A673 (cell line): ENCODE measurements at regions not wholly inside any gene's neighbourhood (a gene's known extent, or its start where the extent isn't known, plus 50 kb on each side); places are given as distances from the start of the nearest gene placed in this dataset.

Experiments
- BruUV-seq: library from RNA; stranded (reverse); fragments of 400-500 nt; replicated peaks from 2 replicates; lab custom pipeline; 2021; lab: Mats Ljungman, UMichigan
- CTCF ChIA-PET: fragments of 300-600 bp; sonication (Branson Sonifier 250); formaldehyde crosslinking; loops from one replicate; lab custom pipeline; 2022; ENCODE audit warnings: antibody characterized with exemption; lab: Charles Lee
- POLR2A ChIA-PET: fragments of 300-600 bp; sonication (Branson Sonifier 250); formaldehyde crosslinking; loops from one replicate; lab custom pipeline; 2022; ENCODE audit warnings: antibody characterized with exemption; ENCODE audit not compliant: low non-redundant PET; lab: Charles Lee
- DNase-seq: peaks from one replicate; pipeline ENCODE4 v3.0.0-alpha.2; 2015; ENCODE audit warnings: low spot score
- H3K27ac ChIP-seq: fragments of 200-600 bp; sonication (generic); 2 replicates; pipeline ENCODE4 v1.5.1; 2016; ENCODE audit warnings: mixed run types, low read depth, mild to moderate bottlenecking, mixed read lengths, antibody characterized with exemption, low read length; ENCODE audit not compliant: poor library complexity, severe bottlenecking
- H3K27me3 ChIP-seq: fragments of 200-600 bp; sonication (generic); replicated peaks from 2 replicates; pipeline ENCODE4 v1.6.1; 2017; ENCODE audit warnings: mixed run types, low read depth, mild to moderate bottlenecking, mixed read lengths, antibody characterized with exemption, low read length; ENCODE audit not compliant: insufficient read depth, poor library complexity
- H3K36me3 ChIP-seq: fragments of 200-600 bp; sonication (generic); 2 replicates; pipeline ENCODE4 v1.6.1; 2016; ENCODE audit warnings: mixed run types, mild to moderate bottlenecking, mixed read lengths, antibody characterized with exemption, low read length; ENCODE audit not compliant: insufficient read depth, poor library complexity, severe bottlenecking
- H3K4me1 ChIP-seq: fragments of 200-600 bp; sonication (generic); 2 replicates; pipeline ENCODE4 v1.6.1; 2017; ENCODE audit warnings: mixed run types, mild to moderate bottlenecking, mixed read lengths, antibody characterized with exemption, low read length; ENCODE audit not compliant: insufficient read depth, poor library complexity, severe bottlenecking
- H3K4me3 ChIP-seq: fragments of 200-600 bp; sonication (generic); 2 replicates; pipeline ENCODE4 v1.5.1; 2016; ENCODE audit warnings: low read depth, mixed run types, mild to moderate bottlenecking, mixed read lengths, low read length; ENCODE audit not compliant: poor library complexity, severe bottlenecking
- H3K9me3 ChIP-seq: fragments of 200-600 bp; sonication (generic); 2 replicates; pipeline ENCODE4 v1.6.1; 2016; ENCODE audit warnings: mixed run types, low read depth, mild to moderate bottlenecking, mixed read lengths, antibody characterized with exemption, low read length; ENCODE audit not compliant: poor library complexity, severe bottlenecking
- CTCF ChIP-seq: fragments of 300-800, 200-600 bp; sonication (generic); conservative IDR thresholded peaks from 2 replicates; pipeline ENCODE4 v1.5.1; 2017; ENCODE audit warnings: low read depth, mild to moderate bottlenecking, antibody characterized with exemption, low read length, moderate library complexity, mixed read lengths
- EZH2 ChIP-seq: fragments of 200-600 bp; sonication (generic); IDR thresholded peaks from 2 replicates; pipeline ENCODE4 v1.6.1; 2017; ENCODE audit warnings: borderline replicate concordance, low read depth, mild to moderate bottlenecking, mixed read lengths, antibody characterized with exemption, low read length; ENCODE audit not compliant: poor library complexity, severe bottlenecking
- intact Hi-C: fragments of 100-400 bp; cut with micrococcal nuclease; formaldehyde crosslinking; loops from one replicate; pipeline ENCODE4 v1.10.0; 2022; ENCODE audit not compliant: unreplicated experiment

GRCh38 chr6:33863723-33864440 is 60.1 kb upstream of the MLN start:
- DNase-seq: no peak
- no peak overlapping the region for H3K4me3 ChIP-seq
- H3K27me3 ChIP-seq: no peaks in the 10 kb centered on the region
- H3K9me3 ChIP-seq: no peaks in the 10 kb centered on the region
- POLR2A ChIA-PET: no interaction called here
- intact Hi-C loops: no loop called here
- CTCF ChIA-PET: no interaction called here
- no peaks in the 10 kb centered on the region for H3K4me1 ChIP-seq
- H3K27ac ChIP-seq: no peak overlapping the region
- BruUV-seq: no TSS peak
- no peaks in the 10 kb centered on the region for H3K36me3 ChIP-seq
- TF ChIP-seq CTCF (no peak), EZH2 (no peak)

- Histone ChIP-seq H3K4me3 (no peak overlapping the region), H3K27me3 (no peaks in the 10 kb centered on the region), H3K4me1 (no peaks in the 10 kb centered on the region), H3K9me3 (no peaks in the 10 kb centered on the region), H3K27ac (no peak overlapping the region), H3K36me3 (no peaks in the 10 kb centered on the region)
- POLR2A ChIA-PET: no interaction called here
- no TSS peak for BruUV-seq
- no peak for DNase-seq
- intact Hi-C loops: no loop called here
- CTCF ChIA-PET: no interaction called here
- no peak for TF ChIP-seq EZH2
- no peak for TF ChIP-seq CTCF
These were observed 59.3 kb upstream of the MLN start for GRCh38 chr6:33863084-33863483.

DNA sequence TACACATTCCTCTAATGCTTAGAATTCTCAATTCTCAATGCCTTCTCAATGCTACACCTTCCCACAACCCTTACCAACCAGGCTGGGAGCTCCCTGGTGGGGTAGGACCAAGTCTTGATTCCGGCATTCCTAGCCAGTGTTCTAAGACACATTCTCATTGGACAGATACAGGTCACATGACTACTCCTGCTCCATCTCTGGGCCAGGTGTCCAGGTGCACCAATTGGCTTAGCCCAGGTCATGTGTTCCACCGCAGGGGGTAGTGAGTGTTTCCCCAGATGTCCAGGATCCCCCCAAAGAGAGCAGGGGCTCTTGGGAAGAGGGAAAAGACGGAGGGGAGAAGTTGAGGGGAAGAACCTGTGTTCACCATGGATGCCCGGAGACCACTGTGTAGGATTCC is 58.7 kb upstream of the MLN start:
- Histone ChIP-seq H3K27ac (no peak overlapping the region), H3K36me3 (no peaks in the 10 kb centered on the region), H3K4me3 (no peak overlapping the region), H3K27me3 (no peaks in the 10 kb centered on the region), H3K9me3 (no peaks in the 10 kb centered on the region), H3K4me1 (no peaks in the 10 kb centered on the region)
- ChIA-PET POLR2A (no interaction called here), CTCF (no interaction called here)
- BruUV-seq: no TSS peak
- no peak for DNase-seq
- TF ChIP-seq EZH2: no peak
- no peak for TF ChIP-seq CTCF
- intact Hi-C loops: no loop called here
